ENCODE measurements at regions not wholly inside any gene's neighbourhood (a gene's known extent, or its start where the extent isn't known, plus 50 kb on each side); places are given as distances from the start of the nearest gene placed in this dataset.

DNA sequence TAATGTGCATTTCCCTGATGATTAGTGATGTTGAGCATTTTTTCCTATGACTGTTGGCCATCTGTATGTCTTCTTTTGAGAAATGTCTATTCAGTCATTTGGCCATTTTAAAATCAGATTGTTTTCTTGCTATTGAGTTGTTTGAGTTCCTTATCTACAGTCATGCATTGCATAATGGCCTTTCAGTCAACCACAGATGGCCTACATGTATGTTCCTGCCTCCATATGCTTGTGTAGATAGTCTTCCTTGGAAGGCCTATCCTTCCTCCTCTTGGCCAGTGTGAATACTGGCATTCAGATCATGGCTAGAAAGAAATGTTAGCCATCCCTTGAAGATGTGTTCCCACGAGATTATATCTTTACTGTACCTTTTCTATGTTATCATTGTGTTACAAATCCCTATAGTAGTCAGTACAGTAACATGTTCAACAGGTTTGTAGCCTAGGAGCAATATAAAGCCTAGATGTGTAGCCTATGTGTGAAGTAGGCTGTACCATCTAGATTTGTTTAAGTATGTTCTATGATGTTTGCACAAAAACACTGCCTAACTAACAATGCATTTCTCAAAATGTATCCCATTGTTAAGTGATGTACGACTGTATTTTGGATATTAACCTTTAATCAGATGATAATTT is 65.6 kb upstream of the CD302 start:
- in situ Hi-C loops (cut with MboI; ENCODE audit: low pct_unique_long_range_greater_than_20kb, low sequenced_read_pairs, unreplicated experiment): no loop called here
- TF ChIP-seq, protein P1, sequence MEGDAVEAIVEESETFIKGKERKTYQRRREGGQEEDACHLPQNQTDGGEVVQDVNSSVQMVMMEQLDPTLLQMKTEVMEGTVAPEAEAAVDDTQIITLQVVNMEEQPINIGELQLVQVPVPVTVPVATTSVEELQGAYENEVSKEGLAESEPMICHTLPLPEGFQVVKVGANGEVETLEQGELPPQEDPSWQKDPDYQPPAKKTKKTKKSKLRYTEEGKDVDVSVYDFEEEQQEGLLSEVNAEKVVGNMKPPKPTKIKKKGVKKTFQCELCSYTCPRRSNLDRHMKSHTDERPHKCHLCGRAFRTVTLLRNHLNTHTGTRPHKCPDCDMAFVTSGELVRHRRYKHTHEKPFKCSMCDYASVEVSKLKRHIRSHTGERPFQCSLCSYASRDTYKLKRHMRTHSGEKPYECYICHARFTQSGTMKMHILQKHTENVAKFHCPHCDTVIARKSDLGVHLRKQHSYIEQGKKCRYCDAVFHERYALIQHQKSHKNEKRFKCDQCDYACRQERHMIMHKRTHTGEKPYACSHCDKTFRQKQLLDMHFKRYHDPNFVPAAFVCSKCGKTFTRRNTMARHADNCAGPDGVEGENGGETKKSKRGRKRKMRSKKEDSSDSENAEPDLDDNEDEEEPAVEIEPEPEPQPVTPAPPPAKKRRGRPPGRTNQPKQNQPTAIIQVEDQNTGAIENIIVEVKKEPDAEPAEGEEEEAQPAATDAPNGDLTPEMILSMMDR (IDR thresholded peaks at IDR 0.05; ENCODE audit: extremely low read depth, insufficient read depth, missing control alignments): no peak
- DNase-seq (ENCODE audit: low spot score): no peak

DNA sequence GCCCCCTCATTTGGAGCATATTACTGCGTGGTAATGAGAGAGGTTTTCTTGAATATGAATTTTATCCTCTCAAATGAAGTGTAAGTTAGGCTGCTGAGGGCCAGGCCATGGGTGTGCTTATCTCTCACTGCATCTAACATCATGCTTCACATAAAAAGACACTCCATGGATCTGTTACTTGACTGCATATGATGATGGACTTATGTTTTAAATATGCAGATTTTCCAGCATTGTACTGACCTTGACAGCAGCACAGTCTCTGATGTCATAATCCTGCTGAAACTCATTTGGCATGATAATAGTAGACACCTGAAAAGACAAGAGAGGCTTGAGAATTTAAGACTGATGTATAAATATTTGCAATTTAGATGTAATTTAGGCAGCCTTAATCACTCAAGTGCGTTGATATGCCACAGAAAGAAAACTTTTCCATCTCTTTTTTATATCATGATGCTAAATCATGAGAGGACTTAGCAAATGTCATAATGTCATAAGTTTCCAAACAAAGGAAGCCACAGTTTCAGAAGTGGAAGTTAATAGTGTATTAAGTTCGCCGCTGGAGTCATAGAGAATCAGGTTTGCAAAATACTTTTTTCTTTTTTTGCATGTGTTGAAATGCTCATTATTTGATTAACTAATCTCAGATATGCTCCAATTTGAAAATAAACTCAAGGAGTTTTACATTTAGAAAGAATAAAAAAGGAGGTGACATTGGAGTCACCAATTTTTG is 62.7 kb upstream of the CD302 start:
- no peak for DNase-seq (ENCODE audit: low spot score)
- in situ Hi-C loops (cut with MboI; ENCODE audit: low pct_unique_long_range_greater_than_20kb, low sequenced_read_pairs, unreplicated experiment): no loop called here
- TF ChIP-seq, protein P1 (IDR thresholded peaks at IDR 0.05; ENCODE audit: extremely low read depth, insufficient read depth, missing control alignments): no peak

DNA sequence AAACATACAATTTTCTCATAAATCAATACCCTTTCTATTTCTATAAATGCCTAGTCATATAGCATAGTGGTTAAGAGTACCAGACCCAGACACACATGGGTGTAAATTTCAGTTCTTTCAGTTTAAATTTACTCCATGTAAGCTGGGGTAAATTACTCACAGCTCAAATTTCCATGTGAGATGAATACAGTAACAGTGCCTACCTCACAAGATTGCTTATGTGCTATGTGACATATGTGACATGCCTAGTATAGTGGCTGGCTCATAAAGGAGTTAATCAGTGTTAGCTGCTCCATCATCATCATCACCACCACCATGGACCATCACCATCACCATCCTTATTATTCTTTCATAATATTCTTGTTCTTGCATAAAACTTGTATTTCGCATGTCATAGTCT is 61.6 kb upstream of the CD302 start:
- no peak for DNase-seq (ENCODE audit: low spot score)
- in situ Hi-C loops (cut with MboI; ENCODE audit: low pct_unique_long_range_greater_than_20kb, low sequenced_read_pairs, unreplicated experiment): no loop called here
- TF ChIP-seq, protein P1 (IDR thresholded peaks at IDR 0.05; ENCODE audit: extremely low read depth, insufficient read depth, missing control alignments): no peak

DNA sequence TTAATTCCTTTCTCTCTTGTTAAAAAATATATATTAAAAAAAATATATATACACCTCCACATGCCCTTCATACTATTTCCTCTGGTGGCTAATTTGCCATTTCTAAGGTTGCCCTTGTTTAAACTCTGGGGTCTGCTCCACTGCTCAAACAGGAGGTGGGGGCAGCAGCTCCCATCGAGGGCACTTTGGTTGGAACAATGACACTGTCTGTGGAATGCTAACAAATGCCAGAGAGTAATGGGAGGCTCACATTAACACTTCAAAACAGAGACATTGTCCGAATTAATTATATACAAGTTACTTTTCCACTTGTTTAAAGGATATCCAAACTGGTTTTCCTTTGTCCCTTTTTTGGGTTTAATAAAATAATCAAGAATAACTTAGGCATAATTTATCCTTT is 58.8 kb upstream of the CD302 start:
- DNase-seq (ENCODE audit: low spot score): no peak
- in situ Hi-C loops (cut with MboI; ENCODE audit: low pct_unique_long_range_greater_than_20kb, low sequenced_read_pairs, unreplicated experiment): no loop called here

DNA sequence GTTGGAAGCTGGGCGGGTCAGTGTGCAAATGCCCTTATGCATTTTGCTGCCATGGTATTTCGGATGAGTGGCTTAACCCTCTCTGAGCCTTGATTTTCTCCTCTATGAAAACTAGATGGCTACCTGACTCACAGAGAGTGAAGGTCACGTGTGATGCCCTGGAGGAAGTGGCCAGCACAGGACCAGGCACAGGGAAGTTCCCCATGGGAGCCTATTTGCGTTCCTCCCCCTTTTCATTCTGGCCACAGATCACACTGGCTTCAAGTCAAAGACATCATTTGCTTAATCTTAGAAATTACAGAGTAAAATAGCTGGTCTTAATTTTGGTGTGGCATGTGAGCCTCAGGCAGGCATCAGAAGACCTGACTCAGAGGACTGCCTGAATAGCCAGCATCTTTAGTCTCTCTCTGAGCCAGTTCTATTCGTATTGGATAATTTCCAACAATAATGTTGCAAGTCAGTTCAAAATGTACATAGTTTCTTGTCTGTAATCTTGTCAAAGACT is 57.6 kb upstream of the CD302 start:
- in situ Hi-C loops (cut with MboI; ENCODE audit: low pct_unique_long_range_greater_than_20kb, low sequenced_read_pairs, unreplicated experiment): no loop called here
- TF ChIP-seq, protein P1 (IDR thresholded peaks at IDR 0.05; ENCODE audit: extremely low read depth, insufficient read depth, missing control alignments): no peak
- DNase-seq (ENCODE audit: low spot score): no peak

More for the DNA sequence above, 58.8 kb upstream of the CD302 start:
- TF ChIP-seq, protein P1 (IDR thresholded peaks at IDR 0.05; ENCODE audit: extremely low read depth, insufficient read depth, missing control alignments): no peak

DNA sequence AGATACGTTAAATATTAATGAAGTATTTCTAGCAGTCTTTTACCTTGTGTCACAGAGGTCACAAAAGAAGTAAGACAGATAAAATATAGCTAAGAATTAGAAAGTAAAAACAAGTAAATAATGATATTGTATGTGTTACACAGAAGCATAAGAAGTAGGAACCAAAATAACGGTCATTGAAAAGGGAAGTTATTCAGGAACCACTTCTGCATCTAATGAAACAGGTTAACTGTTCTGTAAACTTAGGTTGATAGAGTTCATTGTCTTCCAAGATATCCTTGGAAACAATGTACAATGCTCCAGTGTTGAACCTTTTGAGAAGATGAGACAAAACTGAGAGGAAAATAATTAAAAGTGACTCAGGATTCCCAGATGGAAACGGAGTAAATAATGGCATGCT is 57.1 kb upstream of the CD302 start:
- in situ Hi-C loops (cut with MboI; ENCODE audit: low pct_unique_long_range_greater_than_20kb, low sequenced_read_pairs, unreplicated experiment): no loop called here
- TF ChIP-seq, protein P1 (IDR thresholded peaks at IDR 0.05; ENCODE audit: extremely low read depth, insufficient read depth, missing control alignments): no peak
- no peak for DNase-seq (ENCODE audit: low spot score)

All from GM13977 (cell line).